NCI-H526 (cell line): ENCODE measurements at regions not wholly inside any gene's neighbourhood (a gene's known extent, or its start where the extent isn't known, plus 50 kb on each side); places are given as distances from the start of the nearest gene placed in this dataset.

ENCODE experiments used
- DNase-seq, 2 experiments: peaks; one replicate each; lab custom pipeline; 2025; lab: John Stamatoyannopoulos, UW

DNA sequence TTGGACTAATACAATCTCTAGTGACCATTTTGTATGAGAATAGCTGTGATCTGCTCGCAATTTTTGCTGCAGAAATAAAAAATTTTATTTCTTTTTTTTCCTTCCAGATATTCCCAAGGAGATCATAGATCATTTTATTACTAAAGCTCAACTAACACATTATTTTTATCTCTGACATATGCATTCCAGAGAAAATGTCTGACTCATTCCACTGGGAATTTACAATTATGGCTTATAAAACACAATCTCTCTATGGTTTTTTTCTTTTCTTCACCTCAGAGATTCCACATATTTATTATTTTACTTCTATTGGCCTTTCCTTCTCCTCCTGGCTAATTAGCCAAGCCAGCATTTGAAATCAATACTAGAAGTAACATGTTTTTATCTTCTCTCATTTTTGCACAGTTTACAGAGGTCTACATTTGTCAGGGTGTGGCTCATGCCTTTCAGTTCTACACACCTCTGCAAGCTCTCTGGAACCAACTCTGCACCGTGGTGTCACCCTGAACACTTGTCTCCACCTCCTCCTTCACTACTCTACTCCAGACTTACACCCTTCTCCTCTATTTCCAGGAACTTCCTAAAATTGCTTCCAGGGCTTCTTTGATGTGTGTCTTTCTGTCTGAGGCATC is 59.8 kb upstream of the GPM6A start:
- DNase-seq = no peak

DNA sequence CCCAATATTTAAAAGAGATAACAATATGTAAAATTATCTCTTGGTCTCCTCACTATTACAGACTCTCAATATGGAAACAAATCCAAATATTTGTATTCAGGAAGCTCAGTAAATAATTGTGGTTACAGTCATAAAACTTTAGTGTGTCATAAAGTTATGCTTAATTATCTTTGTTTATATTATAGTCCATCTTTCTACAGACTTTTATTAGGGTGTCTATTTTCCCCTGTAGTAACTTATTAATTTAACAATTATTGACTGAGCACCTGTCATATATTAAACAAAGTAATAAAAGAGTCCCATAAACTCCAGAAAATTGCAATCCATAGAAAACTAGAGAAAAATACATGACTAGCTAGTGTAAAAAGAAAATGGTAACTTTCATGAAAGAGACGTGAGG is 61.6 kb upstream of the GPM6A start:
- no peak for DNase-seq

DNA sequence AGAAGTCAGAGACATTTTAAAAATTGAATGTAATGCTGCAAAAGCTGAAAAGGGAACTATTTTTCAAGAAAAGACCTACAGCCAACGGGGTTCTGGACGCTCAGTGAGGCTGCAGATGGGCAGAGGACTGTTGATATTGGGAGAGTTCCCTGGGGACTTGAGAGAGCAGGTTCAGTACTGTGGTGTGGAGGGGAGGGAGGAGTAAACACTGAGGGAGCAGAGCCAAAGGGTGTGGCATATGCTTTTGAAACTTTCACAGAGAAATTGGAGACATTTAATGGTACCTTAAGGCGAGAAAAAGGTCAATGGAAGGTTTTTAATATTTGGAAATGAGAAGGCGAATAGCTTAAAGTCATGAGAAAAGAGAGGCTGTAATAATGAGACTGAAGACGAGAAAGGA is 62.2 kb upstream of the GPM6A start:
- peak; percentile 16 to 55 for DNase-seq

DNA sequence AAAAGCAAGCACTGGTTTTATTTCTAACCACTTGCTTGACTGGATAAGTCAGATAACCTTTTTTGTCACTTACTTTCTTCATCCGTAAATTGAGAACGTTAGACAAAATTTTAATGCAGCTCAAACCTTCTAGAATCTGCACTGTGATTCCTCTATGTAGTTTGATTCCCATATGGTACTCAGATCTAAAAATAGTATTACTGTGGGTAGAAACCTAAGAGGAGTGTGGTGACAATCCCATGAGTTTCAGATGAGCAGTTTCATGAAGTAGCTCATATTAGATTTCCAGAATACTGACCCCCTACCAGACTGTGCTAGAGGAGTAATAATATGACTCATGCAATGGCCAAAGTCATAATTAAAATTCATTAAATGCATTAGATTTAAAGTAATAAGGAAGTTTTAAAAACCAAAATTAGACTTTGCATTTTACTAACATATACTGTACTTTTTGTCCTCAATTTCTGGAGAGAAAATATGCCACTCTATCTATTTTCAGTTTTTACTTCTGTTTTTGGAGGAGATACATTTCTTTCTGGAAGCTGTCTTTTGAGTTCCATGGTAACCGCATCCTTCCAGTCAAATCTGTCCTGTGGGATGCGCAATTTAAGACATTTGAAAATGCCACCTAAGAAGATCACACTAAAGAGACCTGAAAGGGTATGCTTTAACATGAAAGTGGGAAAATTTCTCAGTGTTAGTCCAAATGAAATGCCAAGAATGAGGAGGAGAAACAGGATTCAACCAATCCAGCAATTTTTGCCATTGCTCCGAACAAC is 64.1 kb upstream of the GPM6A start:
- DNase-seq = no peak

DNA sequence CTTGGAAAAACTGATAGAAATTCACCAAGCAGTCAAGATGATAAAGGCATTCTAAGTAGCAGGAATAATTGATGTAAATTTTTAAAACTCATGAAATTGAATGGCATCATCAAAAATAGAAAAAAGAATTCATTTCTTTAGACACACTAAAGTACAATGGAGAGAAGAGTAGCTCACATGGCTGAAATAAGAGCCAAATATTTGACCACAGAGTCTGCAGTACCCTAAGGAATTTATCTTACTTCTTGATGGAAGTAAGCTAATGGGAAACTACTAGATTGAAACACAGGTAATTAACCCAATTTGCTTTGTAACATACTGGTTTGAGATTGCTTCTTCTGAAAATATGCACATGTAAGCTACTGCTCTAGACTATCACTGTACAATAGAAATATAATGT is 70.8 kb upstream of the GPM6A start:
- no peak for DNase-seq

DNA sequence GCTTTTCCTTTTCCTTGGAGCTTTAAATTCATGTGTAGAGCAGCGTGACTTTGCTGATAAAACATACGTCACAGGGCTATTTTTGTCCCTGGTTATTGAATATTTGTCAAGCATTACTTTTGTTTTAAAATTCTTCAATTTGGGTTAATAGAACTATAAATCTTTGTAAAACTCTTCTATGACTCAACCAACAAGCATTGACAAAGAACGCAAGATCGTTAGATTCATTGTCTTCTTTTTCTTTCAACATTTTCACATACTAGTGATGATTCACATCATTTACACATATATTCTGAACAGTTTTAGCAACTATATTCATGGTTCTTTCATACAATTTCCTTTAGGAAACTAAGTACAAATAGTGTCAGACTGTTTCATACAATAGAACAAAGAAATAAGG is 72.0 kb upstream of the GPM6A start:
- DNase-seq = no peak

DNA sequence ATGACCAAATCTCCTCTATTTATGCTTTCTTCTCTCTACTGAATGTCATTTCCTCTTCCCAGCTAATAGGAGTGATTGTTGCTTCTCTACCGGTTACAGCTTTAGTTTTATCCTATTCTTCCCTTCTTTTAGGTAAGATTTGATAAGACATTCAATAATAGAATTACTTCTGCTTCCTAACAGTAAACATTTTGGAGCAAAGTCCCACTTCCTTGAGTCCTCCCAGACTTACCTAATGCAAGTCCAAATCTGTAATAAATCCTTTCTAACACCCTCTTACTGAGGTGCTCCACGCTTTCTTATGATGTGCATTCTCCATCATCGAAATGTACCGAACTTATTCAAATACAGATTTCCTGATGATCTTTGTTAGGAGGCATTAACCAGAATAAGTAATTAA is 79.2 kb upstream of the GPM6A start:
- no peak for DNase-seq

DNA sequence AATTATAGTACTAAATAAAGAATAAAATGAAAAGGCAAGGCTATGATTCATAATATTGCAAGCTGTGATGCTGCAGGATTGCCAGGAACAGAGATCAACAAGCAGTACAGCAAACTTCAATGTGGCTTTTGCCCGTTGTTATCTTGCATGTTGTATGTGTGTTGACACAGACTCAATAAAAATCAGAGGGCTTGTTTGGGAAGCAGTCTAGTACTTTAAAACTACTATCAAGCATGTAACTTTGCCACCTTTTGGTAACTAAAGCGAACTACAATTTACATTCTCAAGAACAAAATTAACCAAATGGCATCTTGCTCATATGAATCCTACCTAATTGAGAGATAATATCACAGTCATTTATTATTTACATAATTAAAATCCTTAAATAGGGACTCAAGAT is 79.8 kb upstream of the GPM6A start:
- DNase-seq = peak; percentile 11 to 68

DNA sequence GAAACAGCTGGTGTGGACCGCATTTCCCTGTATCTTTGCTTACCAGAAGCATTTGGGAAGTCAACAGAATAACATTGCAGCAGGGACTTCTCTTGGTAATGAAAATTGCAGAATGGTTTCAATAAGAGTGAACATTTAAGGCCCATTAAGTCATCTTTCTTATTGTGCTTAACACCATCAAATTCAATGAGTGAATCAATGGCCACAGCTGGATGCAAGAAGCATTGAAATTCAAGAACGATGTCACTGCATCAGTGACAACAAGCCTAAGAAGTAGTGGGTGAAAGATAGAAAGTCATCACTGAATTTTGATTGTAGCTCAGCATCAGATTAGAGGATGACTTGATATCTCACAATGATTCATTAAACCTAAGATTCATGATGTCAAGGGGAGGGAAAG is 93.9 kb upstream of the GPM6A start:
- DNase-seq = no peak

DNA sequence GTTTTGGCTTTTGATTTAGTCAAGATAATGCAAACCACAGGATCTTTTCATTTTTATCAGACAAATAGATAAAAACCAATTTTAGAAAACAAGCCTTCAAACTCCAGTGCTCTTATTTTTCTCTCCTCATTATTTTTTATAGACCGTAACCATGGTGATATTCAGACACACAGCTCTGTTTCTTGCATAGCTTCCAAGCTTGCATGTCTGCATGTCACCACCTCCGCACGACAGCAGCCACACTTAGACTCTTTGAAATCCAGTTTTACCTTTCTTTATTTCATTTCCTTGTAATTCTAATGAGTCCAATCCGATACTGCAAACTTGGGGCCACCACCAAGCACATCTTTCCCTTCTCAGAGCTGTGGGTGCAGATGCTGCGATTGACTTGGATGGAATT is 94.3 kb upstream of the GPM6A start:
- DNase-seq = no peak

DNA sequence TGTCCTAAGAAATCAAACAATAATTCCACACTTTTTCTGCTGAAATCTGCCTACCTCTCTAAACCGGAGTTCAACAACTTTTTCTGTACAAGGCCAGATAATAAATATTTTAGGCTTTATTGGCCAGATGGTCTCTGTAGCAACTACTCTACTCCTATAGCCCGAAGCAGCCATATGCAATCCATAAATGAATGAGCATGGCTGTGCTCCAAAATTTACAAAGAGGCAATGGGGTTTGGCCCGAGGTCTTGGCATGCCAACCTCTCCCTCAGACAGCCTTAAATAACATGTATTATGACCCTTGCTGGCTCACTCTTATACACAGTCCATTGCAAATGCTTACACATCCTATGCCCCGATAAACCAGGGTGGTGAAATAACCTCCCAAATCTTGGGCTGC is 98.6 kb upstream of the GPM6A start:
- no peak for DNase-seq

DNA sequence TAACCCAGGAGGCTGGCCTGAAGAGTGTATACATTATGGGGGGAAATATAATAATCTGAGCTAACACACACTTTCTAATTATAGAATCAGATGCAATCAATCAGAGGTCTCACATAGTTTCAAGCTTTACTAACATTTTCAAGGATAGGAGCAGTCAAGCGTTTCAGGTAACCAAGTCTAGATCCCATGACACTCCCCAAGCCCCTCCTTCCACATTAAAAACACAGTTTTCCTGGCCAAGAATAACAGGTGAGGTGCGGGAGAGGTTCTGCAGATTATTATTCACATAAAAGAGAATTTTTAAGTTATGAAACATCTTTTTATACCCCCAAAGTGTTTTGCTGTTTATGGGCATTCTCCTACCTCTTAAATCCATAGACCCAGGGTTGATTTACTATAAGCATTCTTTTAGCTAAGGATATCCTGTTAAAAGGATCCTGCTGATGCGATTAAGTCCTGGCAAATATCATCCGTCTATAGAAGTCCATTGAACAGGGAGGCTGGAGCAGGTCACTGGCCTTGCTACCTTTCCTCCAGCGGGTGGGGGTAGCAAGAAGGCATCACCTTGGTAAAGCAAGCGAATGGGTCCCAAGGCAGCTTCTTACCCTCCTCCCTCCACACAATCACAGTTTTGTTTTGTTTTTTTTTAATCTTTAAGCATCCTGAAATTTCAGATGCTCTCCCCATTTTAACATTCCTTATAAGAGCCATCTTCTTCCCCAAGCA is 104.7 kb upstream of the GPM6A start:
- no peak for DNase-seq

DNA sequence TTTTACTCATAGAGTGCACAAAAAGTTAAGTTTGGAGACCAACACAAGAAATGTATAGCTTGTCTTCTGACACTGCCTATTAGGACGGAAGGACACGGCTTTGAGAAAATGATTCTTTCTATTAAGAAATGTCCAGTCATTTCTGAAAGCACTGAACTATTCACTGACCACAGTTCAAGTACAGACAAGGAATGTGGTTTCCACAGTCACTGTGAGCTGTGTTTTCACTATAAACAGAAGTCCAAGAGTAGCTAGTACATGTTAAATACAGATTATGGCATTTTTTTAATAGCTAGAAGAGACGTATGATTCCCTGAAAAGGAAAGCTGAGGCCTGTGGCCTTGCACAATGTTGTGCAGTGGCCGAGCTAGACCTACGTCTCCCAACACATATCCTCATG is 115.1 kb upstream of the GPM6A start:
- DNase-seq = no peak

DNA sequence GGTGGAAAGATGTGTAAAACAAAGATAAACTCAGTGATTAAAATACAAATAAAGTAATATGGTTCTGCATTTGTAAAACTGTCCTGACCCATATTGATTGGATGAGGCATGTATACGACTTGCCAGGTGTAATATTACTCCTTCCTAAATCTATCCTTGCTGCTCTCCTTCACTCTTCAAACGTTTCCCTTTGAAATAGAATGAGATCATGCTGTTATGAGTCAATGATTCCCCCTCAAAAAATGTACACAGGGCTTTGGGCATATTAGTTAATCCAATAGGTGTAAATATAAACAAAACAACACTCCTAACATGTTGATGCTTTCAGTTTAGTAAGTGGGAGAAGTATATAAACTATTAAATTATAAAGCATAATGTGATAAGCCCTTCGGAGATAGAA is 117.4 kb upstream of the GPM6A start:
- DNase-seq = no peak

DNA sequence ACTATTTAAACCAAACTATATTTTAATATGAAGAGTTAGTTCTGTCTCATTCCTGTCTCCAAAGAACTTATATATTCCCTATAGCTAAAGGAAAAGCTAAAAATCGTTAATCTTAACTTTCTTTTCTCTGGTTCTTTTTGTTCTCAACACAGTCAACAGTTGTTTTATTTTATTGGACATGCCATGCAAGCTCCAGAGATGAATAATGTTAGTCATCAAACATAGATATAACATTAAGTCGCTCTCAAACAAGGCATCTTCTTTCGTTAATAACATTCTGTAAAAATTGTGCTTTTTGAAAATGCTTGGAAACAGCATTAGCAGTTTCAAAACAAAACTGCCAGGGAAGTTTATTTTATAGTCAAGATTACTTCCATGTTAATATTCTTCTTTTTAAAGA is 117.9 kb upstream of the GPM6A start:
- DNase-seq = no peak

DNA sequence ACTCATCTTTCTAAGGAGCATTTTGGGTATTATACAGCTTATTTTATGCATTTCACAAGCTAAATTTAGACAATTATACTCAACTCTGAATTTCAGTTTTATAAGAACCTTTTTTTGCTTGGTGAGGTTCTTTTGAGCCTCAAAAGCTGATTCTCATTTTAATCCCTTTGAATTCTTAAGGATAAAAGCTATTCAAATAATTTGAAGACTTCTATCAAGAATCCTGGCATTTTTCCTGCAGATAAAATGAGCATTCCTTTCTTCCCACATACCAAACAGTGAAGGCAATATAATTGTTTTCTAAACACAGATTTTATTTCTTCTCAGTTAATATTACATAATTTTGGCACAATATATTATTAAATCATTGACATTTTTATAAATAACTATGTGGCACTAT is 118.4 kb upstream of the GPM6A start:
- no peak for DNase-seq

DNA sequence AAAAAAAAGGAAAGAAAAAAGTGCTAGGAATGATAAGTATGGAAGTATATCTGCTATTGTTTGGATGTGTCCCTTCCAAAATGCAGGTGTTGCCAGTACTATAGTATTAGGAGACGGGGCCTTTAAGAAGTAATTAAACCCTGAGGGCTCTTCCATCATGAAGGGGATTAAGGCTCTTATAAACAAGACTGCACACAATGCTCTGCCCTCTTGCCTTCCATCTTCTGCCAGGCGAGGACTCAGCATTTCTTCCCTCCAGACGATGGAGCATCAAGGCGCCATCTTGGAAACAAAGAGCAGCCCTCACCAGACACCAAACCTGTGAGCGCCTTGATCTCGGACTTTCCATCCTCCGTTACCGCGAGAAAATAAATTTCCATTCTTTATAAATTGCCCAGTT is 120.1 kb upstream of the GPM6A start:
- DNase-seq = no peak

DNA sequence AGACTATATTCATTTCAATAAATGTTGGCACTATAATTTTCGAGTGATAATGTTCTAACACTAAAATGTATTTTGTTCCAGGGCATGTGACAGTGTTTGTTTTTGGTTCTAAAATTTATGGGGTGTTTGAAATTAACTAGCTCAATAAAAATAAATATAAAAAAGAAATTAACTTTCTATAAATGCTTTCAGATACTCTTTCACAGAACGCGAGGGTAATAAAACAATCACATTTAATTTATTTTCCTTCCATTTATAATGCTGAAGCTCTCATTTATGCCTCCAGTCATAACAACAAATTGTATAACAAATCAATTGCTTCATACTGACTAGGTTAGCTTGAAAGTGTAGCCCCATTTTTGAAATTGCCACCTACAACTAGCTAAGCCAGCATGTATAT is 122.4 kb upstream of the GPM6A start:
- DNase-seq = no peak

DNA sequence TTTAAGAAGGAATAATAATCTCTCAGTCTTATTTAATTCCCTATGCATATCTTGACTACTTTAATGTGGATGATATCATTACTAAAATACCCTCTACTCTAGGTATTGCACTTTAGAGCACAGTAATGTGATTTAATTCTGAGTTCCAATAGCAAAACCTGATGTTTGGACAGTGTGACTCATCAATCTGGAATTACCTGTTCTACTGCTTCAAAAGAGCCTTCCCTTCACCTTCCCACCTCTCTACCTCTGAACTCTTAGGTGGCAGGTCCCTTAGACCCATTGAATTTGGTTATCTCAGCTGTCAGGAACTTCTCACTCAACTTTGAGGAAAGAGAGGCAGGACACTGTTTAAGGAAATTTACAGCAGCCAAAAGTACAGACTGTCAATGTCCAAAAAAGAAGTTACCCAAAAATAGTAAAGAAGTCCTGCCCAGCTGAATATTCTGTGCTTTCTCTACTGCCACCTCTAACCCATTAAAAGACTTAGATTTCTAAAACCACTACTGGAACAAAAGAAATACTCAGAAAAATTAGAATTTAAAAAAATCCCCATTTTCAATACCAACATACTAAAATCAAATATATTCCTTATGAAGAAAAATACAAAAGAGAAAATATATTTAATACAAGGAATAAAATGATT is 123.1 kb upstream of the GPM6A start:
- no peak for DNase-seq

DNA sequence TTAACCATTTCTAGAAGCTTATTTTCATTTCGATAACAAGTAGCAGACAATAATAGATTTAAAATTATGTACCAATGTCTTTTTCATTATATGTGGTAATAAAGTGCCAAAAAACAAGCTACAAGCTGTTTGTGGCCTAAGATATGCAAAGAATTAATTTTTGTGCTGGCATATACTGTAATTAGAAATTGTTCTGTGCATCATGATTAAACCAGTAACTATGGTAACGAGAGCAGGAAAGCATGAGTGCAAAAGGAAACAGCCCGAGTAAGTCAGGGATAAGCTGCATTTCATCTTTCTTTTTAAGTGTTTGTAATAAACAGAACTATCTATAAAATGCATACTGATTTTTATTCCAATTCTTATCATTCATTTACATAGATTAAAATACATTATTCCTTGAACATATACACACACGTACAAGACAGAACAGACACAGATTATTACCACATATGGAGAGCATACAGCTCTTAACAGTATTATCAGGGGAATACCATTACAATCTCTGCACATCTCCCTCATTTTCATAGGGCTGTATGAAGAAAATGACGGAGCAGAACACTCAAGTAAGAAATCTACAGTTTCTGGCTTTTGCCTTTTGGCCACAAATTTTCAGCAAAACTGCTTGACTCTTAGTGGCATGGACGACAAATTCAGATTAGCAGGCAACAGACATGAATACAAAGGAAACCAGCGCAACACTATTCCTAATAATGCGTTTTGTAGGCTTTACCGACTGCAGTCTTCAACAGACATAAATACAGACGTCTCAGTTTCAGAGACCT is 121.3 kb upstream of the WDR17 start:
- DNase-seq = no peak

DNA sequence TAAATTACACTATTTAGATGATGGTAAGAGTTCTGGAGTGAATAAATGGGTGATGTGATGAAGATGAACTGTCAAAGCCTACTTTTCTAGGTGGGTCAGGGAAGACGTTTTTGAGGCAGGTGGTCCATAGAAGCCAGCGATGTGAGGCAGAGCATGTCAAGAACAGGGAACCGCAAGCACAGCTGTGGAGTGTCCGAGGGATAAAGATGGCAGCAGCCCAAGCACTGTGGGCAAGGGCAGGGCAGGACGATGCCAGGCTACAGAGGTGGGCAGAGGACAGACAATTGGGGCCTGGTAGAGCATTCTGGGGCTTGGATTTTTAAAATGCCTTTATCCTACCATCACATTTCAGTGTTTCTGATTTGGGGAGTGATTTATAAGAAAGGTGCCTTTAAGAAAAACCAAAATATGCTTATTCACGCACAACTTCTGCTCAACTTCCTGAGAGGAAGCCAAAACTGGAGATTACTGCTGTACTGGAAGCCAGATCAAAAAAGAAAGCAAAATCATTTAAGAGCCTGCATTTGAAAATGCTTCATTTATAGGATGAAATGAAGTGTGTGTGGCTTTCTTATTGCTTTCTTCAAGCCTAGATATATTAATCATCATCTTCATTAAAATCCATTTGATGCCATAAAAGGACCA is 119.0 kb upstream of the WDR17 start:
- no peak for DNase-seq
